NT2/D1 (cell line): ENCODE measurements at regions not wholly inside any gene's neighbourhood (a gene's known extent, or its start where the extent isn't known, plus 50 kb on each side); places are given as distances from the start of the nearest gene placed in this dataset.

Experiments
- YY1 ChIP-seq: IDR thresholded peaks from 2 replicates; pipeline ENCODE4 v1.6.1; 2011; ENCODE audit not compliant: insufficient read length, insufficient read depth
- ZNF274 ChIP-seq: IDR thresholded peaks from 2 replicates; pipeline ENCODE4 v1.6.1; 2011; ENCODE audit warnings: mild to moderate bottlenecking, low read depth, low read length

DNA sequence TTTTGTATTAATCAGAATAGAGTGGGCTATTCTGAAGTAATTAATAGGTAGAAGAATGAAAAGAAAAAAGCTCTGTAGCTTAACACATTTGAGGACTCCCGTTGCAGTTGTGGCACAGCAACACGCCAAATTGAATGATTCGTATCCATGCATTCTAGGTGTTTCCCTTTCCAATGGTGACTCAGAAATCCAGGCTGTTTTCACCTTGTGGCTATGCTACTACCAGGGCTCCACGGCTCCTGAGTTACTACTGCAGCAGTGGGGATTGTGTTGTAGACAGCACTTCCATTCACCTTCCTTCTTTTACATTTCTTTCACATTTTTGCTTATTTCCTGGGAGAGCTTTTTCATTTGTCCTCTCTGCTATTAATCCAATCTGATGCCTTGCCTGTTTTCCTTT is 1616.4 kb downstream of the CDH8 start:
- TF ChIP-seq YY1 = no peak
- no peak for TF ChIP-seq ZNF274
